RWPE2 (cell line): ENCODE measurements at regions not wholly inside any gene's neighbourhood (a gene's known extent, or its start where the extent isn't known, plus 50 kb on each side); places are given as distances from the start of the nearest gene placed in this dataset.

ENCODE experiments used
- ATAC-seq: fragments of 200-7000 bp; cut with Tn5 transposase; 3 replicates; pipeline ENCODE4 v1.9.1; 2021; ENCODE audit warnings: low read depth
- DNase-seq: peaks from one replicate; pipeline ENCODE4 v3.0.0-alpha.2; 2020; ENCODE audit warnings: low spot score
- H3K27ac ChIP-seq: fragments of 450-650 bp; 2 replicates; pipeline ENCODE4 v1.5.1; 2017; ENCODE audit warnings: mild to moderate bottlenecking; ENCODE audit not compliant: poor library complexity, severe bottlenecking
- H3K27me3 ChIP-seq: fragments of 250-450 bp; sonication (Bioruptor Pico); 2 replicates; pipeline ENCODE4 v1.5.1; 2021; ENCODE audit warnings: mild to moderate bottlenecking, moderate library complexity; ENCODE audit not compliant: insufficient read depth, poor library complexity, severe bottlenecking
- H3K36me3 ChIP-seq: fragments of 250-450 bp; sonication (Bioruptor Pico); 2 replicates; pipeline ENCODE4 v1.5.1; 2020; ENCODE audit warnings: low read depth, mild to moderate bottlenecking, moderate library complexity
- H3K4me1 ChIP-seq: fragments of 250-450 bp; sonication (Bioruptor Pico); 2 replicates; pipeline ENCODE4 v1.5.1; 2021; ENCODE audit warnings: mild to moderate bottlenecking, moderate library complexity; ENCODE audit not compliant: insufficient read depth, poor library complexity, severe bottlenecking
- H3K4me3 ChIP-seq: fragments of 250-450 bp; sonication (Bioruptor Pico); 2 replicates; pipeline ENCODE4 v1.5.1; 2021; ENCODE audit warnings: mild to moderate bottlenecking, moderate library complexity; ENCODE audit not compliant: severe bottlenecking
- H3K9me3 ChIP-seq: fragments of 250-450 bp; sonication (Bioruptor Pico); 2 replicates; pipeline ENCODE4 v1.5.1; 2021; ENCODE audit warnings: mild to moderate bottlenecking, moderate library complexity; ENCODE audit not compliant: severe bottlenecking
- CTCF ChIP-seq: fragments of 450-650 bp; IDR thresholded peaks from one replicate; pipeline ENCODE4 v1.5.1; 2017; ENCODE audit warnings: mild to moderate bottlenecking, moderate library complexity; ENCODE audit not compliant: poor library complexity, severe bottlenecking

- H3K27me3 ChIP-seq: no peaks in the 10 kb centered on the region
- no peaks in the 10 kb centered on the region for H3K4me1 ChIP-seq
- DNase-seq (no peak), ATAC-seq (no peak)
- H3K36me3 ChIP-seq: no peaks in the 10 kb centered on the region
- no peak overlapping the region for H3K27ac ChIP-seq
- TF ChIP-seq CTCF: no peak
- no peak overlapping the region for H3K4me3 ChIP-seq
- H3K9me3 ChIP-seq: no peaks in the 10 kb centered on the region
Observed at GRCh38 chr10:130233426-130233825, 97.2 kb downstream of the GLRX3 start.

GRCh38 chr10:130234171-130234965, 98.2 kb downstream of the GLRX3 start:
- TF ChIP-seq CTCF: no peak
- H3K9me3 ChIP-seq: no peaks in the 10 kb centered on the region
- H3K36me3 ChIP-seq: no peaks in the 10 kb centered on the region
- no peak overlapping the region for H3K4me3 ChIP-seq
- H3K27ac ChIP-seq: no peak overlapping the region
- ATAC-seq (no peak), DNase-seq (no peak)
- H3K4me1 ChIP-seq: no peaks in the 10 kb centered on the region
- no peaks in the 10 kb centered on the region for H3K27me3 ChIP-seq

GRCh38 chr10:130236711-130237110, 100.5 kb downstream of the GLRX3 start:
- no peaks in the 10 kb centered on the region for H3K9me3 ChIP-seq
- TF ChIP-seq CTCF: no peak
- ATAC-seq: no peak
- H3K36me3 ChIP-seq: no peaks in the 10 kb centered on the region
- no peak for DNase-seq
- no peak overlapping the region for H3K27ac ChIP-seq
- no peaks in the 10 kb centered on the region for H3K4me1 ChIP-seq
- no peaks in the 10 kb centered on the region for H3K27me3 ChIP-seq
- H3K4me3 ChIP-seq: no peak overlapping the region

- no peak for ATAC-seq
- Histone ChIP-seq H3K36me3 (no peaks in the 10 kb centered on the region), H3K27ac (no peak overlapping the region), H3K9me3 (no peaks in the 10 kb centered on the region), H3K4me1 (no peaks in the 10 kb centered on the region), H3K27me3 (no peaks in the 10 kb centered on the region), H3K4me3 (no peak overlapping the region)
- no peak for TF ChIP-seq CTCF
- DNase-seq: no peak
Observed at GRCh38 chr10:130240409-130240808, 104.2 kb downstream of the GLRX3 start.

GRCh38 chr10:130242513-130242912, 106.3 kb downstream of the GLRX3 start:
- Histone ChIP-seq H3K4me3 (no peak overlapping the region), H3K4me1 (no peaks in the 10 kb centered on the region), H3K27me3 (no peaks in the 10 kb centered on the region), H3K27ac (no peak overlapping the region), H3K36me3 (no peaks in the 10 kb centered on the region), H3K9me3 (no peaks in the 10 kb centered on the region)
- no peak for TF ChIP-seq CTCF
- ATAC-seq: no peak
- no peak for DNase-seq
